OCI-LY1 (cell line): ENCODE measurements at regions not wholly inside any gene's neighbourhood (a gene's known extent, or its start where the extent isn't known, plus 50 kb on each side); places are given as distances from the start of the nearest gene placed in this dataset.

Experiments
- EZH2 ChIP-seq: fragments of 200-600 bp; sonication (generic), shearing (Covaris generic); IDR thresholded peaks from 2 replicates; pipeline ENCODE4 v1.8.0; 2017; ENCODE audit warnings: borderline replicate concordance, mixed run types, mild to moderate bottlenecking, antibody characterized with exemption, low read length, moderate library complexity, mixed read lengths
- TF ChIP-seq, protein P1 (sequence below): fragments of 200-600 bp; sonication (generic), shearing (Covaris generic); IDR thresholded peaks from 2 replicates; pipeline ENCODE4 v1.5.1; 2017; ENCODE audit warnings: mild to moderate bottlenecking, antibody characterized with exemption, low read length, moderate library complexity, mixed read lengths

DNA sequence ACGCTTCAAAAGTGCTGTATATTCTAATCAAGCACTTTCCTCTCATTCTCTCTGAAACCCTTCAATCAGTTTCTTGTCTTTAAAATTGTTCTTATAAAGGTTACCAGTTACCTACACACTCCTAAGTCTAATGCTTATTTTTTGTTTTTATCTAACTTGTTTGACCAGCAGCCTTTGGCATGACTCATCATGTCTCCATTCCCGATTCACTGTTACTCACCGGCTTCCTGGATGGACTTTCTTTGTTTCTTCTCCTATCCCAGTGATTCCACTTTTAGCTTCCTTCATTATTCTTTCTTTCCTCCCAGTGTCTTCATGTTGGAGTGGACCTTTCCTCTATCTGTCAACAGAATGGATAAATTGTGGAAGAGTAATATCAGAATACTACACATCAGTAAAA lies 368.6 kb upstream of the CCDC196 start:
- TF ChIP-seq, protein P1, sequence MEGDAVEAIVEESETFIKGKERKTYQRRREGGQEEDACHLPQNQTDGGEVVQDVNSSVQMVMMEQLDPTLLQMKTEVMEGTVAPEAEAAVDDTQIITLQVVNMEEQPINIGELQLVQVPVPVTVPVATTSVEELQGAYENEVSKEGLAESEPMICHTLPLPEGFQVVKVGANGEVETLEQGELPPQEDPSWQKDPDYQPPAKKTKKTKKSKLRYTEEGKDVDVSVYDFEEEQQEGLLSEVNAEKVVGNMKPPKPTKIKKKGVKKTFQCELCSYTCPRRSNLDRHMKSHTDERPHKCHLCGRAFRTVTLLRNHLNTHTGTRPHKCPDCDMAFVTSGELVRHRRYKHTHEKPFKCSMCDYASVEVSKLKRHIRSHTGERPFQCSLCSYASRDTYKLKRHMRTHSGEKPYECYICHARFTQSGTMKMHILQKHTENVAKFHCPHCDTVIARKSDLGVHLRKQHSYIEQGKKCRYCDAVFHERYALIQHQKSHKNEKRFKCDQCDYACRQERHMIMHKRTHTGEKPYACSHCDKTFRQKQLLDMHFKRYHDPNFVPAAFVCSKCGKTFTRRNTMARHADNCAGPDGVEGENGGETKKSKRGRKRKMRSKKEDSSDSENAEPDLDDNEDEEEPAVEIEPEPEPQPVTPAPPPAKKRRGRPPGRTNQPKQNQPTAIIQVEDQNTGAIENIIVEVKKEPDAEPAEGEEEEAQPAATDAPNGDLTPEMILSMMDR = no peak
- no peak for TF ChIP-seq EZH2
